SK-N-MC (cell line): ENCODE measurements at regions not wholly inside any gene's neighbourhood (a gene's known extent, or its start where the extent isn't known, plus 50 kb on each side); places are given as distances from the start of the nearest gene placed in this dataset.

Experiments
- EZH2 ChIP-seq: fragments of 200-600 bp; sonication (generic); IDR thresholded peaks from one replicate; pipeline ENCODE4 v1.6.1; 2017; ENCODE audit warnings: antibody characterized with exemption
- FOXP2 ChIP-seq: optimal IDR thresholded peaks from 2 replicates; pipeline ENCODE3; 2011; ENCODE audit warnings: mild to moderate bottlenecking, moderate library complexity; ENCODE audit not compliant: insufficient read depth; ENCODE audit errors: extremely low read length, control extremely low read depth
- POLR2AphosphoS5 ChIP-seq: IDR thresholded peaks from 2 replicates; pipeline ENCODE4 v1.6.1; 2012; ENCODE audit warnings: mild to moderate bottlenecking, low read depth, low read length, borderline replicate concordance

DNA sequence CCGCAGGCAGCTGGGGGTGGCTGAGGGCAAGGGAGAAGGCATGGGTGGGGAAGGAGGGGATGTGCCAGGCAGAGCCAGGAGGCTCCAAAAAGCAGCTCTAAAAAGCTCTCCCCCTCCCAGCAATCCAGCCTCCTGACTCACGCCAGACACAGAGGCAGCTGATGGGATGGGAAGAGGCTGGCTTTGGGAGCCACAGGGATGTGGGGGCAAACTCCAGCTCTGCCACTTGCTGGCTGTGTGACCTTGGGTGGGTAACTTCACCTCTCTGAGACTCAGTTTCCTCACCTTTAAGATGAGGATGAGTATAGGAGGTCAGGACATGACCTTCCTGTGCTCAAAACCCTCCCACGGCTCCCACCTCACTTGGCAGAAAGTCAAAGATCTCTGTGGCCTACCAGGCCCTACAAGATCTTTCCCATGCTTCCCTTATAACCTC is 148.9 kb downstream of the CEBPB start:
- TF ChIP-seq POLR2AphosphoS5 (no peak), EZH2 (no peak), FOXP2 (no peak)
